ENCODE measurements at regions not wholly inside any gene's neighbourhood (a gene's known extent, or its start where the extent isn't known, plus 50 kb on each side); places are given as distances from the start of the nearest gene placed in this dataset.

GRCh38 chr20:41913146-41913545 is 295.0 kb upstream of the CHD6 start:
- TF ChIP-seq CTCF (conservative IDR thresholded peaks at IDR 0.05; ENCODE audit: low read depth, low read length) (no peak), ELK1 (IDR thresholded peaks at IDR 0.05; ENCODE audit: borderline replicate concordance, low read depth, low read length) (no peak), POLR2A (IDR thresholded peaks at IDR 0.05; ENCODE audit: low read depth, low read length) (no peak), CHD1 (IDR thresholded peaks at IDR 0.05; ENCODE audit: low read depth, low read length) (no peak), BHLHE40 (IDR thresholded peaks at IDR 0.05; ENCODE audit: low read depth, low read length) (no peak), USF2 (IDR thresholded peaks at IDR 0.05; ENCODE audit: low read depth, low read length) (no peak), RAD21 (IDR thresholded peaks at IDR 0.05; ENCODE audit: low read length) (no peak), MXI1 (IDR thresholded peaks at IDR 0.05; ENCODE audit: borderline replicate concordance, low read depth, low read length) (no peak), RFX5 (IDR thresholded peaks at IDR 0.05; ENCODE audit: low read depth, low read length) (no peak), MAZ (IDR thresholded peaks at IDR 0.05; ENCODE audit: borderline replicate concordance, low read depth, low read length) (no peak), MAFK (IDR thresholded peaks at IDR 0.05; ENCODE audit: low read depth, low read length) (peak; percentile 88), CEBPB (IDR thresholded peaks at IDR 0.05; ENCODE audit: low read depth, low read length) (no peak), SMC3 (IDR thresholded peaks at IDR 0.05; ENCODE audit: low read depth, low read length) (no peak)
